22Rv1 (cell line): ENCODE measurements at regions not wholly inside any gene's neighbourhood (a gene's known extent, or its start where the extent isn't known, plus 50 kb on each side); places are given as distances from the start of the nearest gene placed in this dataset.

Source experiments
- CTCF ChIP-seq: fragments of 450-650 bp; IDR thresholded peaks from 2 replicates; pipeline ENCODE4 v1.5.1; 2017; ENCODE audit warnings: mild to moderate bottlenecking
- ZFX ChIP-seq: fragments of 450-650 bp; IDR thresholded peaks from 2 replicates; pipeline ENCODE4 v1.6.1; 2017; ENCODE audit warnings: antibody characterized with exemption, borderline replicate concordance

- TF ChIP-seq CTCF, result no peak
- no peak for TF ChIP-seq ZFX
These were observed 173.0 kb downstream of the BCL11A start for GRCh38 chr2:60380411-60380810.
